ENCODE measurements at regions not wholly inside any gene's neighbourhood (a gene's known extent, or its start where the extent isn't known, plus 50 kb on each side); places are given as distances from the start of the nearest gene placed in this dataset.

- Histone ChIP-seq H3K4me3 (ENCODE audit: low read depth, low read length) (no peak overlapping the region), H3K27me3 (ENCODE audit: insufficient read depth, low read length) (no peaks in the 10 kb centered on the region), H2AFZ (ENCODE audit: low read length, unreplicated experiment) (no peak overlapping the region), H3K36me3 (ENCODE audit: insufficient read depth, low read length) (no peaks in the 10 kb centered on the region), H3K79me2 (ENCODE audit: control insufficient read depth, insufficient read depth, low read length, unreplicated experiment) (no peaks in the 10 kb centered on the region), H3K4me1 (ENCODE audit: control insufficient read depth, insufficient read depth, low read length, unreplicated experiment) (peaks cover 4% of the 10 kb centered on the region), H3K27ac (ENCODE audit: low read depth, low read length) (no peak overlapping the region)
These were observed 122.2 kb downstream of the ACKR3 start for GRCh38 chr2:236691799-236692167.

- Histone ChIP-seq H3K27ac (ENCODE audit: low read depth, low read length) (no peak overlapping the region), H3K4me3 (ENCODE audit: low read depth, low read length) (no peak overlapping the region), H3K36me3 (ENCODE audit: insufficient read depth, low read length) (no peaks in the 10 kb centered on the region), H3K79me2 (ENCODE audit: control insufficient read depth, insufficient read depth, low read length, unreplicated experiment) (no peaks in the 10 kb centered on the region), H3K4me1 (ENCODE audit: control insufficient read depth, insufficient read depth, low read length, unreplicated experiment) (peaks cover 4% of the 10 kb centered on the region), H3K27me3 (ENCODE audit: insufficient read depth, low read length) (no peaks in the 10 kb centered on the region), H2AFZ (ENCODE audit: low read length, unreplicated experiment) (no peak overlapping the region)
These were observed 123.3 kb downstream of the ACKR3 start for GRCh38 chr2:236692937-236693336.

- Histone ChIP-seq H3K36me3 (ENCODE audit: insufficient read depth, low read length) (no peaks in the 10 kb centered on the region), H2AFZ (ENCODE audit: low read length, unreplicated experiment) (no peak overlapping the region), H3K27ac (ENCODE audit: low read depth, low read length) (no peak overlapping the region), H3K79me2 (ENCODE audit: control insufficient read depth, insufficient read depth, low read length, unreplicated experiment) (no peaks in the 10 kb centered on the region), H3K4me1 (ENCODE audit: control insufficient read depth, insufficient read depth, low read length, unreplicated experiment) (peaks cover 4% of the 10 kb centered on the region), H3K27me3 (ENCODE audit: insufficient read depth, low read length) (no peaks in the 10 kb centered on the region), H3K4me3 (ENCODE audit: low read depth, low read length) (no peak overlapping the region)
These were observed 123.9 kb downstream of the ACKR3 start for GRCh38 chr2:236693531-236693930.

GRCh38 chr2:236694146-236694888 lies 124.7 kb downstream of the ACKR3 start:
- Histone ChIP-seq H3K79me2 (ENCODE audit: control insufficient read depth, insufficient read depth, low read length, unreplicated experiment) (no peaks in the 10 kb centered on the region), H3K36me3 (ENCODE audit: insufficient read depth, low read length) (no peaks in the 10 kb centered on the region), H3K27me3 (ENCODE audit: insufficient read depth, low read length) (no peaks in the 10 kb centered on the region), H3K4me1 (ENCODE audit: control insufficient read depth, insufficient read depth, low read length, unreplicated experiment) (peaks cover 4% of the 10 kb centered on the region), H2AFZ (ENCODE audit: low read length, unreplicated experiment) (no peak overlapping the region), H3K27ac (ENCODE audit: low read depth, low read length) (no peak overlapping the region), H3K4me3 (ENCODE audit: low read depth, low read length) (no peak overlapping the region)

- H2AFZ ChIP-seq (ENCODE audit: low read length, unreplicated experiment): no peak overlapping the region
- H3K27ac ChIP-seq (ENCODE audit: low read depth, low read length): no peak overlapping the region
- peaks cover 2% of the 10 kb centered on the region for H3K4me1 ChIP-seq (ENCODE audit: control insufficient read depth, insufficient read depth, low read length, unreplicated experiment)
These were observed 127.2 kb downstream of the ACKR3 start for GRCh38 chr2:236696834-236697233.

GRCh38 chr2:236698016-236698627 lies 128.5 kb downstream of the ACKR3 start:
- Histone ChIP-seq H3K27me3 (ENCODE audit: insufficient read depth, low read length) (no peaks in the 10 kb centered on the region), H3K4me3 (ENCODE audit: low read depth, low read length) (no peak overlapping the region), H2AFZ (ENCODE audit: low read length, unreplicated experiment) (no peak overlapping the region), H3K27ac (ENCODE audit: low read depth, low read length) (no peak overlapping the region), H3K4me1 (ENCODE audit: control insufficient read depth, insufficient read depth, low read length, unreplicated experiment) (no peaks in the 10 kb centered on the region), H3K79me2 (ENCODE audit: control insufficient read depth, insufficient read depth, low read length, unreplicated experiment) (no peaks in the 10 kb centered on the region), H3K36me3 (ENCODE audit: insufficient read depth, low read length) (no peaks in the 10 kb centered on the region)

More at GRCh38 chr2:236696834-236697233, 127.2 kb downstream of the ACKR3 start:
- Histone ChIP-seq H3K4me3 (ENCODE audit: low read depth, low read length) (no peak overlapping the region), H3K36me3 (ENCODE audit: insufficient read depth, low read length) (no peaks in the 10 kb centered on the region), H3K27me3 (ENCODE audit: insufficient read depth, low read length) (no peaks in the 10 kb centered on the region), H3K79me2 (ENCODE audit: control insufficient read depth, insufficient read depth, low read length, unreplicated experiment) (no peaks in the 10 kb centered on the region)

GRCh38 chr2:236700703-236701102 lies 131.1 kb downstream of the ACKR3 start:
- no peak overlapping the region for H2AFZ ChIP-seq (ENCODE audit: low read length, unreplicated experiment)

GRCh38 chr2:236702657-236703372 lies 133.2 kb downstream of the ACKR3 start:
- H3K4me3 ChIP-seq (ENCODE audit: low read depth, low read length): no peak overlapping the region
- H2AFZ ChIP-seq (ENCODE audit: low read length, unreplicated experiment): no peak overlapping the region
- H3K36me3 ChIP-seq (ENCODE audit: insufficient read depth, low read length): no peaks in the 10 kb centered on the region

More at GRCh38 chr2:236700703-236701102, 131.1 kb downstream of the ACKR3 start:
- Histone ChIP-seq H3K4me3 (ENCODE audit: low read depth, low read length) (no peak overlapping the region), H3K79me2 (ENCODE audit: control insufficient read depth, insufficient read depth, low read length, unreplicated experiment) (no peaks in the 10 kb centered on the region), H3K27me3 (ENCODE audit: insufficient read depth, low read length) (no peaks in the 10 kb centered on the region), H3K36me3 (ENCODE audit: insufficient read depth, low read length) (no peaks in the 10 kb centered on the region), H3K4me1 (ENCODE audit: control insufficient read depth, insufficient read depth, low read length, unreplicated experiment) (no peaks in the 10 kb centered on the region), H3K27ac (ENCODE audit: low read depth, low read length) (no peak overlapping the region)

GRCh38 chr2:236703373-236703709 lies 133.7 kb downstream of the ACKR3 start:
- Histone ChIP-seq H3K79me2 (ENCODE audit: control insufficient read depth, insufficient read depth, low read length, unreplicated experiment) (no peaks in the 10 kb centered on the region), H3K4me3 (ENCODE audit: low read depth, low read length) (no peak overlapping the region), H3K27ac (ENCODE audit: low read depth, low read length) (no peak overlapping the region), H3K4me1 (ENCODE audit: control insufficient read depth, insufficient read depth, low read length, unreplicated experiment) (no peaks in the 10 kb centered on the region), H2AFZ (ENCODE audit: low read length, unreplicated experiment) (no peak overlapping the region), H3K27me3 (ENCODE audit: insufficient read depth, low read length) (no peaks in the 10 kb centered on the region), H3K36me3 (ENCODE audit: insufficient read depth, low read length) (no peaks in the 10 kb centered on the region)

More at GRCh38 chr2:236702657-236703372, 133.2 kb downstream of the ACKR3 start:
- Histone ChIP-seq H3K79me2 (ENCODE audit: control insufficient read depth, insufficient read depth, low read length, unreplicated experiment) (no peaks in the 10 kb centered on the region), H3K27me3 (ENCODE audit: insufficient read depth, low read length) (no peaks in the 10 kb centered on the region), H3K4me1 (ENCODE audit: control insufficient read depth, insufficient read depth, low read length, unreplicated experiment) (no peaks in the 10 kb centered on the region), H3K27ac (ENCODE audit: low read depth, low read length) (no peak overlapping the region)

GRCh38 chr2:236703906-236704305 lies 134.3 kb downstream of the ACKR3 start:
- Histone ChIP-seq H3K27ac (ENCODE audit: low read depth, low read length) (no peak overlapping the region), H3K27me3 (ENCODE audit: insufficient read depth, low read length) (no peaks in the 10 kb centered on the region), H2AFZ (ENCODE audit: low read length, unreplicated experiment) (no peak overlapping the region), H3K79me2 (ENCODE audit: control insufficient read depth, insufficient read depth, low read length, unreplicated experiment) (no peaks in the 10 kb centered on the region), H3K4me3 (ENCODE audit: low read depth, low read length) (no peak overlapping the region), H3K36me3 (ENCODE audit: insufficient read depth, low read length) (no peaks in the 10 kb centered on the region), H3K4me1 (ENCODE audit: control insufficient read depth, insufficient read depth, low read length, unreplicated experiment) (no peaks in the 10 kb centered on the region)

GRCh38 chr2:236704887-236705286 lies 135.3 kb downstream of the ACKR3 start:
- Histone ChIP-seq H3K79me2 (ENCODE audit: control insufficient read depth, insufficient read depth, low read length, unreplicated experiment) (no peaks in the 10 kb centered on the region), H3K36me3 (ENCODE audit: insufficient read depth, low read length) (no peaks in the 10 kb centered on the region), H3K4me1 (ENCODE audit: control insufficient read depth, insufficient read depth, low read length, unreplicated experiment) (no peaks in the 10 kb centered on the region), H3K27ac (ENCODE audit: low read depth, low read length) (no peak overlapping the region), H3K27me3 (ENCODE audit: insufficient read depth, low read length) (no peaks in the 10 kb centered on the region), H3K4me3 (ENCODE audit: low read depth, low read length) (no peak overlapping the region), H2AFZ (ENCODE audit: low read length, unreplicated experiment) (no peak overlapping the region)
